H1 (cell line): ENCODE measurements at regions not wholly inside any gene's neighbourhood (a gene's known extent, or its start where the extent isn't known, plus 50 kb on each side); places are given as distances from the start of the nearest gene placed in this dataset.

Experiments
- CTCF ChIP-seq, 3 experiments: IDR thresholded peaks; 1 replicate in 2 of 3; 2 replicates in 1 of 3; pipeline versions ENCODE4 v1.5.1 to v1.6.1; 2011; ENCODE audit warnings: low read length in 3 of 3, mild to moderate bottlenecking in 3 of 3, inconsistent platforms in 2 of 3, low read depth in 1 of 3, moderate library complexity in 1 of 3; ENCODE audit not compliant: insufficient read depth in 1 of 3; ENCODE audit errors: control extremely low read depth in 1 of 3
- FOSL1 ChIP-seq: IDR thresholded peaks from 2 replicates; pipeline ENCODE4 v1.6.1; 2011; ENCODE audit warnings: mild to moderate bottlenecking, low read depth, low read length, moderate library complexity; ENCODE audit not compliant: insufficient read depth
- GABPA ChIP-seq: IDR thresholded peaks from 2 replicates; pipeline ENCODE4 v1.6.1; 2011; ENCODE audit warnings: mild to moderate bottlenecking, low read length, moderate library complexity, borderline replicate concordance; ENCODE audit not compliant: insufficient read depth
- RAD21 ChIP-seq, 2 experiments: IDR thresholded peaks in 1 of 2; conservative IDR thresholded peaks in 1 of 2; 2 replicates each; pipeline ENCODE4 v1.6.1; 2011; ENCODE audit warnings: low read depth in 2 of 2, low read length in 2 of 2, improper control_type of control experiment in 1 of 2, inconsistent platforms in 1 of 2, mild to moderate bottlenecking in 1 of 2, moderate library complexity in 1 of 2

GRCh38 chr2:222798528-222798927 lies 62.3 kb upstream of the ACSL3 start (continued):
- TF ChIP-seq CTCF (IDR thresholded peaks at IDR 0.05; ENCODE audit: control extremely low read depth in 1 of 3, insufficient read depth in 1 of 3, low read depth in 1 of 3, low read length in 3 of 3) (no peak), RAD21 (IDR thresholded peaks at IDR 0.05 in 1 of 2, conservative IDR thresholded peaks at IDR 0.05 in 1 of 2; ENCODE audit: low read depth in 2 of 2, low read length in 2 of 2) (no peak), FOSL1 (no peak), GABPA (no peak)
